HCT116 (cell line): ENCODE measurements at regions not wholly inside any gene's neighbourhood (a gene's known extent, or its start where the extent isn't known, plus 50 kb on each side); places are given as distances from the start of the nearest gene placed in this dataset.

Experiments
- ATAC-seq: fragments of 200-7000 bp; cut with Tn5 transposase; 2 replicates; pipeline ENCODE4 v1.9.1; 2020; ENCODE audit warnings: mild to moderate bottlenecking, moderate library complexity
- BruUV-seq: library from RNA; stranded (reverse); fragments of 400-500 nt; replicated peaks from 2 replicates; lab custom pipeline; 2021; lab: Mats Ljungman, UMichigan
- CTCF ChIA-PET: fragments of 300-600 bp; sonication (Branson Sonifier 250); formaldehyde crosslinking; loops from one replicate; lab custom pipeline; 2021; ENCODE audit warnings: antibody characterized with exemption; lab: Charles Lee
- POLR2A ChIA-PET: fragments of 300-600, 350-600 bp; sonication (Branson Sonifier 250); formaldehyde crosslinking; loops from one replicate; lab custom pipeline; 2021; ENCODE audit warnings: antibody characterized with exemption; lab: Charles Lee
- RAD21 ChIA-PET, 2 experiments: fragments of 300-600 bp; sonication (Branson Sonifier 250); formaldehyde crosslinking; loops; one replicate each; lab custom pipeline; 2023; ENCODE audit warnings: low total read pairs in 2 of 2; ENCODE audit not compliant: uncharacterized antibody in 2 of 2, unreplicated experiment in 2 of 2, low non-redundant PET in 1 of 2; lab: Charles Lee
- DNase-seq: peaks from one replicate; pipeline ENCODE4 v3.0.0-alpha.2; 2010; ENCODE audit warnings: low read depth, low spot score
- H2AFZ ChIP-seq: fragments of 200-600 bp; shearing (Covaris generic), sonication (generic); 2 replicates; pipeline ENCODE4 v1.6.1; 2017; ENCODE audit warnings: low read depth, mixed run types, mixed read lengths, antibody characterized with exemption, low read length; ENCODE audit not compliant: poor library complexity, severe bottlenecking
- H3K27ac ChIP-seq: 2 replicates; pipeline ENCODE4 v1.5.1; 2012; ENCODE audit warnings: low read depth, low read length
- H3K27me3 ChIP-seq: fragments of 200-600 bp; sonication (generic); 2 replicates; pipeline ENCODE4 v1.6.1; 2016; ENCODE audit warnings: mixed run types, low read length, mixed read lengths; ENCODE audit not compliant: insufficient read depth
- H3K36me3 ChIP-seq, 2 experiments: fragments of 200-500 bp in 1 of 2; fragments of 200-600 bp in 1 of 2; sonication (Bioruptor generic) in 1 of 2; sonication (generic) in 1 of 2; 2 replicates each; pipeline versions ENCODE4 v1.5.1 to v1.6.1; 2014 to 2016; ENCODE audit warnings: low read length in 2 of 2, inconsistent platforms in 1 of 2, mixed read lengths in 1 of 2, mixed run types in 1 of 2; ENCODE audit not compliant: insufficient read depth in 2 of 2, control insufficient read depth in 1 of 2
- H3K4me1 ChIP-seq, 2 experiments: fragments of 200-600 bp in 1 of 2; sonication (generic) in 1 of 2; 2 replicates each; pipeline versions ENCODE4 v1.5.1 to v1.6.1; 2012 to 2017; ENCODE audit warnings: low read length in 2 of 2, inconsistent platforms in 1 of 2, mild to moderate bottlenecking in 1 of 2, mixed read lengths in 1 of 2, mixed run types in 1 of 2, moderate library complexity in 1 of 2; ENCODE audit not compliant: insufficient read depth in 2 of 2, control insufficient read depth in 1 of 2
- H3K4me2 ChIP-seq: fragments of 200-600 bp; sonication (generic); 2 replicates; pipeline ENCODE4 v1.6.1; 2017; ENCODE audit warnings: mixed run types, low read length, mixed read lengths
- H3K4me3 ChIP-seq, 2 experiments: fragments of 200-600 bp in 1 of 2; sonication (generic) in 1 of 2; replicated peaks in 1 of 2; 2 replicates each; pipeline ENCODE4 v1.5.1; 2011 to 2016; ENCODE audit warnings: low read length in 2 of 2, control low read depth in 1 of 2, low read depth in 1 of 2, mild to moderate bottlenecking in 1 of 2, mixed read lengths in 1 of 2, mixed run types in 1 of 2
- H3K79me2 ChIP-seq: fragments of 200-600 bp; sonication (generic); 2 replicates; pipeline ENCODE4 v1.6.1; 2017; ENCODE audit warnings: mild to moderate bottlenecking, mixed run types, low read length, moderate library complexity, mixed read lengths; ENCODE audit not compliant: insufficient read depth
- H3K9ac ChIP-seq: fragments of 200-600 bp; sonication (generic); 2 replicates; pipeline ENCODE4 v1.6.1; 2016; ENCODE audit warnings: low read length, mixed read lengths
- H3K9me2 ChIP-seq: fragments of 200-600 bp; sonication (generic), shearing (Covaris generic); 2 replicates; pipeline ENCODE4 v1.6.1; 2017; ENCODE audit warnings: mixed run types, mild to moderate bottlenecking, moderate library complexity; ENCODE audit not compliant: insufficient read depth
- H3K9me3 ChIP-seq, 2 experiments: fragments of 200-500 bp in 1 of 2; fragments of 200-600 bp in 1 of 2; sonication (Bioruptor generic) in 1 of 2; sonication (generic) in 1 of 2; 2 replicates each; pipeline ENCODE4 v1.6.1; 2014 to 2017; ENCODE audit warnings: low read length in 2 of 2, mixed read lengths in 2 of 2, inconsistent platforms in 1 of 2, low read depth in 1 of 2, mild to moderate bottlenecking in 1 of 2, mixed run types in 1 of 2, moderate library complexity in 1 of 2; ENCODE audit not compliant: control insufficient read depth in 1 of 2, insufficient read depth in 1 of 2
- H4K20me1 ChIP-seq: fragments of 200-600 bp; sonication (generic), shearing (Covaris generic); 2 replicates; pipeline ENCODE4 v1.6.1; 2017; ENCODE audit warnings: mixed run types, mild to moderate bottlenecking, moderate library complexity; ENCODE audit not compliant: insufficient read depth
- ATF3 ChIP-seq: IDR thresholded peaks from 2 replicates; pipeline ENCODE4 v1.6.1; 2012
- CBX3 ChIP-seq: IDR thresholded peaks from 2 replicates; pipeline ENCODE4 v1.6.1; 2012; ENCODE audit warnings: low read depth
- CEBPB ChIP-seq: IDR thresholded peaks from 2 replicates; pipeline ENCODE4 v1.6.1; 2012; ENCODE audit warnings: low read depth
- ELF1 ChIP-seq: IDR thresholded peaks from 2 replicates; pipeline ENCODE4 v1.6.1; 2012; ENCODE audit warnings: low read depth, borderline replicate concordance
- EZH2 ChIP-seq: fragments of 200-600 bp; sonication (generic); IDR thresholded peaks from 2 replicates; pipeline ENCODE4 v1.6.1; 2017; ENCODE audit warnings: antibody characterized with exemption, mixed run types
- FOSL1 ChIP-seq: IDR thresholded peaks from 2 replicates; pipeline ENCODE4 v1.6.1; 2012; ENCODE audit warnings: low read depth
- POLR2A ChIP-seq: IDR thresholded peaks from 2 replicates; pipeline ENCODE4 v1.7.0; 2011; ENCODE audit warnings: borderline replicate concordance; ENCODE audit not compliant: insufficient read depth, insufficient read length; ENCODE audit errors: extremely low read depth
- RAD21 ChIP-seq: IDR thresholded peaks from 2 replicates; pipeline ENCODE4 v1.6.1; 2012; ENCODE audit warnings: low read depth, mild to moderate bottlenecking
- SIN3A ChIP-seq: IDR thresholded peaks from 2 replicates; pipeline ENCODE4 v1.6.1; 2012; ENCODE audit warnings: low read depth
- SP1 ChIP-seq: IDR thresholded peaks from 2 replicates; pipeline ENCODE4 v1.6.1; 2012; ENCODE audit warnings: low read depth
- SRF ChIP-seq: IDR thresholded peaks from 2 replicates; pipeline ENCODE4 v1.6.1; 2012; ENCODE audit warnings: low read depth
- TCF7L2 ChIP-seq: IDR thresholded peaks from 2 replicates; pipeline ENCODE4 v1.7.0; 2011; ENCODE audit warnings: borderline replicate concordance, inconsistent platforms; ENCODE audit not compliant: insufficient read depth, insufficient read length; ENCODE audit errors: extremely low read depth
- ZBTB33 ChIP-seq: IDR thresholded peaks from 2 replicates; pipeline ENCODE4 v1.6.1; 2011; ENCODE audit warnings: mild to moderate bottlenecking, low read length, moderate library complexity; ENCODE audit not compliant: insufficient replicate concordance; ENCODE audit errors: extremely low read depth
- ZNF274 ChIP-seq: fragments of 200-500 bp; sonication (Bioruptor generic); IDR thresholded peaks from 2 replicates; pipeline ENCODE4 v1.6.1; 2014; ENCODE audit warnings: mild to moderate bottlenecking, low read depth, low read length, inconsistent platforms
- intact Hi-C: fragments of 100-400 bp; cut with micrococcal nuclease; formaldehyde crosslinking; loops from 2 replicates; pipeline ENCODE4 v1.10.0; 2022
- TF ChIP-seq, protein P1 (sequence below): IDR thresholded peaks from 2 replicates; pipeline ENCODE4 v1.6.1; 2012; ENCODE audit warnings: low read depth

- CTCF ChIA-PET: no interaction called here
- Histone ChIP-seq H3K27me3 (no peaks in the 10 kb centered on the region), H2AFZ (no peak overlapping the region), H4K20me1 (no peaks in the 10 kb centered on the region), H3K4me2 (no peak overlapping the region), H3K9me3 (no peaks in the 10 kb centered on the region), H3K79me2 (no peaks in the 10 kb centered on the region), H3K9me2 (no peaks in the 10 kb centered on the region), H3K36me3 (no peaks in the 10 kb centered on the region), H3K27ac (no peak overlapping the region), H3K9ac (no peak overlapping the region), H3K4me3 (no peak overlapping the region), H3K4me1 (no peaks in the 10 kb centered on the region)
- intact Hi-C loops: no loop called here
- RAD21 ChIA-PET: no interaction called here
- DNase-seq: no peak
- ATAC-seq: no peak
- BruUV-seq: no TSS peak
- POLR2A ChIA-PET: no interaction called here
- TF ChIP-seq CEBPB: no peak
- TF ChIP-seq ATF3: no peak
- TF ChIP-seq FOSL1: no peak
- TF ChIP-seq SRF: no peak
- no peak for TF ChIP-seq RAD21
- no peak for TF ChIP-seq EZH2
- no peak for TF ChIP-seq SIN3A
- TF ChIP-seq ZBTB33: no peak
- TF ChIP-seq, protein P1, sequence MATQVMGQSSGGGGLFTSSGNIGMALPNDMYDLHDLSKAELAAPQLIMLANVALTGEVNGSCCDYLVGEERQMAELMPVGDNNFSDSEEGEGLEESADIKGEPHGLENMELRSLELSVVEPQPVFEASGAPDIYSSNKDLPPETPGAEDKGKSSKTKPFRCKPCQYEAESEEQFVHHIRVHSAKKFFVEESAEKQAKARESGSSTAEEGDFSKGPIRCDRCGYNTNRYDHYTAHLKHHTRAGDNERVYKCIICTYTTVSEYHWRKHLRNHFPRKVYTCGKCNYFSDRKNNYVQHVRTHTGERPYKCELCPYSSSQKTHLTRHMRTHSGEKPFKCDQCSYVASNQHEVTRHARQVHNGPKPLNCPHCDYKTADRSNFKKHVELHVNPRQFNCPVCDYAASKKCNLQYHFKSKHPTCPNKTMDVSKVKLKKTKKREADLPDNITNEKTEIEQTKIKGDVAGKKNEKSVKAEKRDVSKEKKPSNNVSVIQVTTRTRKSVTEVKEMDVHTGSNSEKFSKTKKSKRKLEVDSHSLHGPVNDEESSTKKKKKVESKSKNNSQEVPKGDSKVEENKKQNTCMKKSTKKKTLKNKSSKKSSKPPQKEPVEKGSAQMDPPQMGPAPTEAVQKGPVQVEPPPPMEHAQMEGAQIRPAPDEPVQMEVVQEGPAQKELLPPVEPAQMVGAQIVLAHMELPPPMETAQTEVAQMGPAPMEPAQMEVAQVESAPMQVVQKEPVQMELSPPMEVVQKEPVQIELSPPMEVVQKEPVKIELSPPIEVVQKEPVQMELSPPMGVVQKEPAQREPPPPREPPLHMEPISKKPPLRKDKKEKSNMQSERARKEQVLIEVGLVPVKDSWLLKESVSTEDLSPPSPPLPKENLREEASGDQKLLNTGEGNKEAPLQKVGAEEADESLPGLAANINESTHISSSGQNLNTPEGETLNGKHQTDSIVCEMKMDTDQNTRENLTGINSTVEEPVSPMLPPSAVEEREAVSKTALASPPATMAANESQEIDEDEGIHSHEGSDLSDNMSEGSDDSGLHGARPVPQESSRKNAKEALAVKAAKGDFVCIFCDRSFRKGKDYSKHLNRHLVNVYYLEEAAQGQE: no peak
- TF ChIP-seq ZNF274: no peak
- no peak for TF ChIP-seq CBX3
- TF ChIP-seq TCF7L2: no peak
- no peak for TF ChIP-seq ELF1
- no peak for TF ChIP-seq POLR2A
- TF ChIP-seq SP1: no peak
These were observed 98.2 kb upstream of the CHORDC1 start for GRCh38 chr11:90321018-90321417.
